B cell (primary cell): ENCODE measurements at regions not wholly inside any gene's neighbourhood (a gene's known extent, or its start where the extent isn't known, plus 50 kb on each side); places are given as distances from the start of the nearest gene placed in this dataset.

Source experiments
- ATAC-seq: fragments of 200-7000 bp; cut with Tn5 transposase; one replicate; pipeline ENCODE4 v1.10.0; 2021; ENCODE audit warnings: low read depth, mild to moderate bottlenecking, moderate number of reproducible peaks, moderate library complexity
- CTCF ChIA-PET: fragments of 350-600 bp; sonication (Branson Sonifier 250); formaldehyde crosslinking; loops from one replicate; lab custom pipeline; 2021; ENCODE audit warnings: antibody characterized with exemption, inconsistent platforms; lab: Charles Lee
- POLR2A ChIA-PET: fragments of 350-600 bp; sonication (Branson Sonifier 250); formaldehyde crosslinking; loops from one replicate; lab custom pipeline; 2021; ENCODE audit warnings: antibody characterized with exemption; lab: Charles Lee
- DNase-seq: peaks from one replicate; pipeline ENCODE4 v3.0.0; 2013
- H2AFZ ChIP-seq: 2 replicates; pipeline ENCODE4 v1.6.1; 2012; ENCODE audit warnings: mild to moderate bottlenecking, low read depth, low read length; ENCODE audit not compliant: insufficient read depth, poor library complexity, severe bottlenecking
- H3K27ac ChIP-seq, 2 donors: 1 replicate in 1 of 2; 2 replicates in 1 of 2; pipeline ENCODE4 v1.5.1; 2012 to 2013; ENCODE audit warnings: low read length in 2 of 2, mild to moderate bottlenecking in 2 of 2, moderate library complexity in 1 of 2
- H3K27me3 ChIP-seq, 4 experiments: fragments of 200-600 bp in 1 of 4; sonication (generic) in 1 of 4; replicated peaks in 1 of 4; 1 replicate in 2 of 4; 2 replicates in 2 of 4; pipeline versions ENCODE4 v1.6.1 to v1.7.0; 2013 to 2016; ENCODE audit warnings: low read length in 3 of 4, mild to moderate bottlenecking in 2 of 4, mixed read lengths in 1 of 4, moderate library complexity in 1 of 4; ENCODE audit not compliant: insufficient read depth in 4 of 4, control insufficient read depth in 3 of 4; ENCODE audit errors: control extremely low read depth in 1 of 4
- H3K36me3 ChIP-seq, 2 experiments: replicated peaks in 1 of 2; 1 replicate in 1 of 2; 2 replicates in 1 of 2; pipeline versions ENCODE4 v1.6.1 to v1.7.1; 2013; ENCODE audit warnings: low read length in 1 of 2; ENCODE audit not compliant: insufficient read depth in 2 of 2, control insufficient read depth in 1 of 2; ENCODE audit errors: control extremely low read depth in 1 of 2, extremely low read depth in 1 of 2
- H3K4me1 ChIP-seq, 2 donors: fragments of 200-600 bp in 1 of 2; sonication (generic) in 1 of 2; 1 replicate in 1 of 2; 2 replicates in 1 of 2; pipeline versions ENCODE4 v1.5.1 to v1.6.1; 2013 to 2017; ENCODE audit warnings: low read length in 2 of 2; ENCODE audit not compliant: control insufficient read depth in 2 of 2, insufficient read depth in 2 of 2
- H3K4me2 ChIP-seq: replicated peaks from 2 replicates; pipeline ENCODE3; 2012; ENCODE audit warnings: mild to moderate bottlenecking, low read depth, low read length; ENCODE audit not compliant: poor library complexity, severe bottlenecking
- H3K4me3 ChIP-seq, 5 experiments: fragments of 200-600 bp in 1 of 5; sonication (generic) in 1 of 5; 1 replicate in 3 of 5; 2 replicates in 2 of 5; pipeline versions ENCODE4 v1.5.1 to v1.7.0; 2011 to 2016; ENCODE audit warnings: low read length in 4 of 5, mild to moderate bottlenecking in 4 of 5, low read depth in 2 of 5, control low read depth in 1 of 5, moderate library complexity in 1 of 5; ENCODE audit not compliant: insufficient read depth in 1 of 5; ENCODE audit errors: control extremely low read depth in 1 of 5, extremely low read depth in 1 of 5
- H3K79me2 ChIP-seq: fragments of 200-600 bp; sonication (generic); one replicate; pipeline ENCODE4 v1.6.0; 2016; ENCODE audit warnings: low read length; ENCODE audit not compliant: control insufficient read depth, insufficient read depth
- H3K9ac ChIP-seq: fragments of 200-600 bp; sonication (generic); 2 replicates; pipeline ENCODE4 v1.6.1; 2017; ENCODE audit warnings: mild to moderate bottlenecking, low read length, moderate library complexity
- H3K9me3 ChIP-seq, 3 donors: one replicate each; pipeline versions ENCODE4 v1.6.1 to v1.7.1; 2013; ENCODE audit warnings: low read length in 2 of 3; ENCODE audit not compliant: control insufficient read depth in 2 of 3, insufficient read depth in 1 of 3; ENCODE audit errors: control extremely low read depth in 1 of 3
- H4K20me1 ChIP-seq: 2 replicates; pipeline ENCODE4 v1.6.0; 2012; ENCODE audit warnings: mild to moderate bottlenecking, low read length; ENCODE audit not compliant: insufficient read depth, control insufficient read depth, poor library complexity, severe bottlenecking
- H3K27ac Mint-ChIP-seq: one replicate; pipeline ENCODE4 v1.8.0; 2021; ENCODE audit warnings: mixed read lengths
- H3K27me3 Mint-ChIP-seq: one replicate; pipeline ENCODE4 v1.8.0; 2021; ENCODE audit warnings: mixed read lengths
- H3K4me1 Mint-ChIP-seq: one replicate; pipeline ENCODE4 v1.8.0; 2021; ENCODE audit warnings: mixed read lengths
- H3K4me3 Mint-ChIP-seq: one replicate; pipeline ENCODE4 v1.8.0; 2021; ENCODE audit warnings: mixed read lengths
- H3K9me3 Mint-ChIP-seq: one replicate; pipeline ENCODE4 v1.8.0; 2022; ENCODE audit warnings: mixed read lengths; ENCODE audit not compliant: insufficient read depth
- CTCF ChIP-seq: fragments of 200-600 bp; IDR thresholded peaks from one replicate; pipeline ENCODE4 v1.8.0; 2022; ENCODE audit warnings: antibody characterized with exemption, mild to moderate bottlenecking
- EZH2 ChIP-seq: IDR thresholded peaks from 2 replicates; pipeline ENCODE4 v1.6.1; 2012; ENCODE audit warnings: borderline replicate concordance, low read depth, mild to moderate bottlenecking, moderate library complexity, low read length; ENCODE audit not compliant: insufficient read depth, poor library complexity, severe bottlenecking
- WGBS: methylation state at CpG from one replicate; pipeline ENCODE4 v1.1.5; 2013; ENCODE audit warnings: missing lambda C conversion rate; ENCODE audit not compliant: insufficient coverage; 5-methylcytosine and 5-hydroxymethylcytosine counted together
- intact Hi-C: fragments of 100-400 bp; cut with micrococcal nuclease; formaldehyde crosslinking; loops from one replicate; pipeline ENCODE4 v1.10.0; 2022

GRCh38 chr4:117626664-117627063 lies 407.6 kb upstream of the NDST3 start:
- intact Hi-C loops = no loop called here
- ChIA-PET POLR2A (no interaction called here), CTCF (no interaction called here)

GRCh38 chr4:117634716-117635115 lies 399.6 kb upstream of the NDST3 start:
- DNase-seq (no peak), ATAC-seq (no peak)
- H3K4me1 Mint-ChIP-seq = no peaks in the 10 kb centered on the region
- Histone ChIP-seq H3K4me3 (no peak overlapping the region), H3K4me1 (no peaks in the 10 kb centered on the region), H3K4me2 (no peak overlapping the region), H3K36me3 (no peaks in the 10 kb centered on the region), H3K27me3 (no peaks in the 10 kb centered on the region), H3K79me2 (no peaks in the 10 kb centered on the region), H2AFZ (no peak overlapping the region), H3K9ac (no peak overlapping the region), H3K27ac (no peak overlapping the region), H4K20me1 (no peaks in the 10 kb centered on the region), H3K9me3 (peaks cover 0 to 2% (median 0%) of the 10 kb centered on the region in 3 donors)
- POLR2A ChIA-PET = no interaction called here
- no peaks in the 10 kb centered on the region for H3K27me3 Mint-ChIP-seq
- peaks cover 2% of the 10 kb centered on the region for H3K9me3 Mint-ChIP-seq
- no peak overlapping the region for H3K27ac Mint-ChIP-seq
- CTCF ChIA-PET = no interaction called here
- TF ChIP-seq CTCF (no peak), EZH2 (no peak)
- intact Hi-C loops = no loop called here
- no CpG with 5 or more reads among the region's 1 CpG for WGBS
- H3K4me3 Mint-ChIP-seq = no peak overlapping the region

More at GRCh38 chr4:117626664-117627063, 407.6 kb upstream of the NDST3 start:
- WGBS = 87% methylated on average over 4 of the region's 4 CpGs
- H3K4me3 ChIP-seq = no peak overlapping the region
- Mint-ChIP-seq H3K4me3 (no peak overlapping the region), H3K9me3 (peaks cover 2% of the 10 kb centered on the region), H3K27ac (no peak overlapping the region), H3K4me1 (no peaks in the 10 kb centered on the region), H3K27me3 (no peaks in the 10 kb centered on the region)
- H3K9ac ChIP-seq = no peak overlapping the region
- no peak overlapping the region for H3K27ac ChIP-seq
- H2AFZ ChIP-seq = no peak overlapping the region
- DNase-seq = no peak
- no peak for ATAC-seq
- H3K27me3 ChIP-seq = no peaks in the 10 kb centered on the region
- H4K20me1 ChIP-seq = no peaks in the 10 kb centered on the region
- TF ChIP-seq EZH2 = no peak
- TF ChIP-seq CTCF = no peak
- H3K4me1 ChIP-seq = no peaks in the 10 kb centered on the region
- H3K9me3 ChIP-seq = no peaks in the 10 kb centered on the region
- H3K36me3 ChIP-seq = no peaks in the 10 kb centered on the region
- no peak overlapping the region for H3K4me2 ChIP-seq
- H3K79me2 ChIP-seq = no peaks in the 10 kb centered on the region
